Hepatic stellate cell (primary cell): ENCODE measurements at regions not wholly inside any gene's neighbourhood (a gene's known extent, or its start where the extent isn't known, plus 50 kb on each side); places are given as distances from the start of the nearest gene placed in this dataset.
"Not testable (repeated sequence)": the region's sequence is repeated elsewhere in the genome, so short reads cannot be mapped to it uniquely, and the experiment has no call there.

Experiments used
- DNase-seq: peaks from one replicate; pipeline ENCODE4 v3.0.0; 2011; ENCODE audit warnings: low spot score

DNA sequence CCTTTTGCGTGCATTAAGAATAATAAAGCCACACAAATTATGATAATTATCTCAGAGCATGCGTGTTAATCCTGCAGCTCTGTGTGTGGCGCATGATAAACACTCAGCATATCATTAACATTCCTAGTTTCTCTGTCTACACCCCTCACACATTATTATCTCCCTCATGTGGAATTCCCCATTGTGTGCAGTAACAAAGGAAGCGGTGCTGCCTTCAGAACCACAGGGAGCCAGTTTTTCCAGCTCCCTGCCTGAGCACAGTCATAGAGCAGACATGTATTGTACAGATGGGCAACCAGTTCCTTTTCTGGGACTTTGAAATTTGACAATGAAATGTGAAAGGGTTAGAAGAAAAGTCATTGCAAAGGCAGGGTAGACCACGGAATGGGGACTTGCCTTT, 1365.5 kb upstream of the CDH9 start:
- DNase-seq: no peak

DNA sequence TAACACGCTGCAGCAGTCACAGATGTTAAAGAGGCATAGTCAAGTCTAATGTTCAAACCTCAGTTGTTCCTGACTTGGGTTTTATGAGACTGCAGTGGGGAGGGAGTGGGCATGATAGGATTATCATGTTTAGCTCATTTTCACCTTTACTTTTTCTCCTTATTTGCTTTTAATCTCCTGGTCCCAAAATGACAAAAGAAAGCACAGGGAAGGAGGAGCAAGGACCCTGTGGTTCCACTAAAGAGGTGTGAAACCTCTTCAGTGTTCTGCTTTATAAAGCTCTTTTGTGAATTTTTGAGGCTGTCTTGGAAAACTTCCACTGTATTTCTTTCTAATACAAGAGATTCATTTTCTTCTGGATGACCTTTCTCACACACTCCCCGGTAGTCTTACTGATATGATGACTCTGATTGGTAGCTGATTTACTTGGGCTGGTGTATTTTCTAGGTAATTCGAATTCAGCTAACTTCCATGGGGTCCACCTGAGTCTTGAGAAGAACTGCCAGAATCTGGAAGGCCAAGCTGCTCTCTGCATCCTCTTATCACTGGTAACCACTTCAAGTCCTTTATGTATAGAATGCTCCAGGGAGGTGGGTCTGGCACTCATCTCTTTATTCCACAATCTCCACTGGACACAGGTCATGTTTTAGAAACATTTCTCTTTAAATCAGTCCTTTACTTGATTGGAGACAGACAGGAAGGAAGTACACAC, 1364.4 kb upstream of the CDH9 start:
- no peak for DNase-seq

GRCh38 chr5:28400076-28400475, 1361.7 kb upstream of the CDH9 start:
- no peak for DNase-seq

GRCh38 chr5:28399211-28399610, 1360.8 kb upstream of the CDH9 start:
- no peak for DNase-seq

GRCh38 chr5:28398185-28398584, 1359.8 kb upstream of the CDH9 start:
- no peak for DNase-seq

- DNase-seq: no peak
These were observed 1359.1 kb upstream of the CDH9 start for GRCh38 chr5:28397502-28397941.

GRCh38 chr5:28391277-28391676, 1352.9 kb upstream of the CDH9 start:
- DNase-seq: no peak

- no peak for DNase-seq
These were observed 1352.0 kb upstream of the CDH9 start for GRCh38 chr5:28390341-28390740.

DNA sequence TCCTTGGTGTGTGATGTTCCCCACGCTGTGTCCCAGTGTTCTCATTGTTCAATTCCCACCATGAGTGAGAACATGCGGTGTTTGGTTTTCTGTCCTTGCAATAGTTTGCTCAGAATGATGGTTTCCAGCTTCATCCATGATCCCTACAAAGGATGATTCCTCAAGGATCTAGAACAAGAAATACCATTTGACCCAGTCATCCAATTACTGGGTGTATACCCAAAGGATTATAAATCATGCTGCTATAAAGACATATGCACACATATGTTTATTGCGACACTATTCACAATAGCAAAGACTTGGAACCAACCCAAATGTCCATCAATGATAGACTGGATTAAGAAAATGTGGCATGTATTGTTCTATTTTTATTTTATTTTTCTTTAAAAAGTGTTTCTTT, 1351.3 kb upstream of the CDH9 start:
- not testable (repeated sequence) for DNase-seq

DNA sequence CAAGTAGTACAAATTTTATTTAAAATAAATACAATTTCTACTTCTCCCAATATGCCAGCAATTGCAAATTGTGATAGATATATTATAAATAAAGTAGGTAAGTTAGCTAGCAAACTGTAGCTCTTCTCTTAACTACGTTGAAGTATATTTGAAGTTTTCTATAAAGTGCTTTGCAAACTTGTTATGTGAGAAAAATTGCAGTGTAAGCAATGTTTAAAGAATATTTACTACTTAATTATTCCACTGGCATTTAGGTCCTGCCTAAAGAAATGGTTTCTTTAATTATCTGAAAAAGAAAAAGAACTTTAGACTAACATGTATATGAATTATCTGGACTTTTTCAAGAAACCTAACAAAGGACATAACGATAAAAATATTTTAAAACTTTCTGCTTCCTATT, 1350.0 kb upstream of the CDH9 start:
- DNase-seq: no peak

DNA sequence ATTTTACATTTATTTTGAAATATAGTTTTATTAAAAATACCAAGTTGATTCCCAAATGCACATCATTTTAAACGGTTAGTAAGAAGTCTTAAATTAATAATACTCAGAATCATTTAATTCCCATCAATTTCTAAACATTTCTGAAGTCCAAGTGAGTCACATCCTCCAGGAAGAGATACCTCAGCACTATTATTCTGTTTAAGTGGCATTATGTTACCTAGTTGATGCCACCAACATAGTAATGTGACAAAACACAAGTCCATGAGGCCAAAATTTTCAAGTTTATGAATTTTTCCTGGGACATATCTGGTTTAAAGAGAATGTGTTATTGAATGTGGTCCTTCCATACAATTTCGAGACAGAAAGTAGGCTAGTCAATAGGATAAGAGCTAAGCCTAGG, 1348.3 kb upstream of the CDH9 start:
- DNase-seq: no peak

GRCh38 chr5:28380167-28380566, 1341.8 kb upstream of the CDH9 start:
- DNase-seq: no peak

GRCh38 chr5:28374492-28374967, 1336.1 kb upstream of the CDH9 start:
- DNase-seq: no peak

- DNase-seq: no peak
These were observed 1332.5 kb upstream of the CDH9 start for GRCh38 chr5:28370896-28371295.

DNA sequence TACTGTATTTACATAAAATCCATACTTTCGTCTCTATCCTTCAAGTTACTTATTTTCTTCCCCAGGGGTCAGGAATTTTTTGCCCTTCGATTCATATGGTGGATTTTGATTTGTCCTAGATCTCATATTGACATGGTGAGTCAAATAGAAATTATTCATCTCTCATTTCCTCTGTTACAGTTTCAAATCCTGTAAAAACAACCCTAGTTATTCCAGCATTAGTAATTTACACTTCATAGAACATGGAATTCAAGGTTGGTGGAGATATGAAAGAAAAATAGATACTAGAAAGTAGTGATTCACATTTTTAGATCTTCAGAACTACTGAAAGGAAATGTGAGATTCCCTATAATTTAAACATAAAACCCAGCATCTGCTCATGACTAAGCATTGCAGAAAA, 1331.0 kb upstream of the CDH9 start:
- DNase-seq: no peak

- no peak for DNase-seq
These were observed 1317.4 kb upstream of the CDH9 start for GRCh38 chr5:28355831-28356230.

DNA sequence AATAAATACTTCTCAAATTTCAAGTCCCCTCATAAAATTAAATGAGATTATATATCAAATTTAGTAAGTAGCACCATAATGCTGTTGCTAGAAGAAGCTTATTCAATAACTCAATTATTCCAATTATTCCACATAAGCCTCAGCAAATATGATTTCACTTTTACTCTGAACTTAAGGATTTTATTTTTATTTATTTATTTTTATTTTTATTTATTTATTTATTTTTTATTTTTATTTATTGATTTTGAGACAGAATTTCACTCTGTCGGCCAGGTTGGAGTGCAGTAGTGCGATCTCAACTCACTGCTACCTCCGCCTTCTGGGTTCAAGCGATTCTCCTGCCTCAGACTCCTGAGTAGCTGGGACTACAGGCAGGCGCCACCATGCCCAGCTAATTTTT, 1308.3 kb upstream of the CDH9 start:
- DNase-seq: no peak

DNA sequence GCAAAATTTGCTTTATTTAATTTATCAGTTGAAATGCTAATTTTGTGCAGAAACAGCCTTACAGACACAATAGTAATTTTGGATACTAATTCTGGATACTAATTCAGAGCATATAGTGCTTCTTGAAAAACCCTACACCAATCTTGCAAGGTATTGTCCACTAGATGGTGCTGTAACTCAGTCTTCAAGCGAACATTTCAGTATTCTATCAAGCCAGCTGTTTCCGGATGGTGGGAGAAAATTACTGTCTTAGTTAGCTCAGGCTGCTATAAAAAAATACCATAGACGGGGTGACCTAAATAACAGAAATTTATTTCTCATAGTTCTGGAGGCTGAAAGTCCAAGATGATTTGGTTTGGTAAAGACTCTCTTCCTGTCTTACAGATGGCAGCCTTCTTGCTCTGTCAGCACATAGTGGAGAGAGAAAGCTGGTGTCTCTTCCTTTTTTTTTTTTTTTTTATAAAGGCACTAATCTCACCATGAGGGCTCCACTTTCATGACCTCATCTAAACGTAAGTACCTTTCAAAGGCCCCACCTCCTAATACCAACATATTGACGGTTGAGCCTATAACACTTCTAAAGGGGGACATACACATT, 1306.5 kb upstream of the CDH9 start:
- no peak for DNase-seq

DNA sequence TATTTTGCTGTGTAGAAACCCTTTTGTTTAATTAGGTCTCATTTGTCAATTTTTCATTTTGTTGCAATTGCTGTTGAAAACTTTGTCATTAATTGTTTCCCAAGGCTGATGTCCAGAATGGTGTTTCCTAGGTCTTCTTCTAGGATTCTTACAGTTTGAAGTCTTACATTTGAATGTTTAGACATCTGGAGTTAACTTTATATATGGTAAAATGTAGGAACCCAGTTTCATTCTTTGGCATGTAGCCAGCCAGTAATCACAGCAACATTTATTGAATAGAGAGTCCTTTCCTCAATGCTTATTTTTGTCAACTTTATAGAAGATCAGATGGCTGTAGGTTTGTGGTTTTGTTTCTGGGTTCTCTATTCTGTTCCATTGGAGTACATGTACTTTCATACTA, 1290.8 kb upstream of the CDH9 start:
- DNase-seq: no peak

DNA sequence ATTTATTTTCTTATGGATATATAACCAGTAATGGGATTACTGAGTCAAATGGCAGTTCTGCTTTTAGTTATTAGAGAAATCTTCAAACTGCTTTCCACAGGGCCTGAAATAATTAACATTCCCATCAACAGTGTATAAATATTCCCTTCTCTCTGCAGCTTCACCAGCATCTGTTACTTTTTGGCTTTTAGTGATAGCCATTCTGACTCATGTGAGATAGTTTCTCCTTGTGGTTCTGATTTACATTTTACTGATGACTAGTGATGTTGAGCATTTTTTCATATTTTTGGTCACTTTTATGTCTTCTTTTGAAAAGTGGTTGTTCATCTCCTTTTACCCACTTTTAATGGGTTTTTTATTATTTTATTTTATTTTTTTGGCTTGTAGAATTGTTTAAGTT, 1290.3 kb upstream of the CDH9 start:
- no peak for DNase-seq

DNA sequence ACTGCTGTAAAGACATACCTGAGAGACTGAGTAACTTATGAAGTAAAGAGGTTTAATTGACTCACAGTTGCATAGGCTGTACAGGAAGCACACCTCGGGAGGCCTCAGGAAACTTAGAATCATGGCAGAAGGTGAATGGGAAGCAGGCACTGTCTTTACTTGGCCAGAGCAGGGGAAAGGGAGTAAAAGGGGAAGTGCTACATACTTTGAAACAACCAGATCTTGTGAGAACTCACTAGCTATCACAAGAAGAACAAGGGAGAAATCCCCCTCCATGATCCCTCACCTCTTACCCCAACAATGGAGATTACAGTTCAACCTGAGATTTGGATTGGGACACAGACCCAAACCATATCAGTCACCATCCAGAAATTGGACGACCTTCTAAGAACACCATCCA, 1285.8 kb upstream of the CDH9 start:
- DNase-seq: no peak

DNA sequence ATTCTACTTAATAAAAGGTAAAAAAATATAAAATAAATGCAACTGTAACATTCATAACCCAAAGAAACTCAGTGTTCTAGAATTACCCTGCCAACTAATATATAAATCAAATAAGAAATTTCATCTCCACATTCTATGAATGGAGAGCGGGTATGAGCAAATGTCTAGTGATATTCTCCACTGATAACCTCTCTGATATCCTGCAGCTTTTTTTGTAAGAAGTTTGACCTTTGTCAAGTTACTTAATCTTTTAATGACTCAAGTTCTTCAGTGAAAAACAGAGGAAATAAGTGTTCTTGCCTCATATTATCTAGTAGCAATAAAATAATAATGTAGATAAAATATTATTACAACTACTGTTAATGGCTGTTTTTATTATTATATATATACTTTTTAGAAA, 1275.6 kb upstream of the CDH9 start:
- DNase-seq: no peak

- no peak for DNase-seq
These were observed 1275.0 kb upstream of the CDH9 start for GRCh38 chr5:28313321-28313951.

- DNase-seq: no peak
These were observed 1272.3 kb upstream of the CDH9 start for GRCh38 chr5:28310696-28311095.
